ENCODE measurements at regions not wholly inside any gene's neighbourhood (a gene's known extent, or its start where the extent isn't known, plus 50 kb on each side); places are given as distances from the start of the nearest gene placed in this dataset.

- TF ChIP-seq ZNF621 (tag by site-specific recombination; IDR thresholded peaks at IDR 0.05) (no peak), ZNF701 (tag by site-specific recombination; IDR thresholded peaks at IDR 0.05) (no peak), ZNF426 (tag by site-specific recombination; IDR thresholded peaks at IDR 0.05) (no peak), ZNF629 (tag by site-specific recombination; IDR thresholded peaks at IDR 0.05) (no peak), ZNF776 (tag by site-specific recombination; IDR thresholded peaks at IDR 0.05; ENCODE audit: borderline replicate concordance) (no peak), ZNF664 (tag by site-specific recombination; IDR thresholded peaks at IDR 0.05) (no peak), ZBTB11 (tag by site-specific recombination; conservative IDR thresholded peaks at IDR 0.05; ENCODE audit: low read depth) (no peak), ZFP3 (tag by site-specific recombination; IDR thresholded peaks at IDR 0.05; ENCODE audit: low read depth) (no peak), ZNF488 (tag by site-specific recombination; IDR thresholded peaks at IDR 0.05) (no peak), TRIM28 (IDR thresholded peaks at IDR 0.05; ENCODE audit: borderline replicate concordance, low read length) (no peak), ZNF544 (tag by site-specific recombination; IDR thresholded peaks at IDR 0.05) (no peak), ZBTB26 (tag by site-specific recombination; optimal IDR thresholded peaks at IDR 0.05) (no peak), ZNF302 (tag by site-specific recombination; IDR thresholded peaks at IDR 0.05; ENCODE audit: low read depth) (no peak), PRDM2 (tag by site-specific recombination; IDR thresholded peaks at IDR 0.05; ENCODE audit: borderline replicate concordance) (no peak), ZNF354C (tag by site-specific recombination; IDR thresholded peaks at IDR 0.05; ENCODE audit: borderline replicate concordance, low read depth) (no peak), ZNF600 (tag by site-specific recombination; IDR thresholded peaks at IDR 0.05) (no peak), ZNF157 (tag by site-specific recombination; IDR thresholded peaks at IDR 0.05) (no peak), ZIC2 (tag by site-specific recombination; IDR thresholded peaks at IDR 0.05) (no peak), HOXD13 (CRISPR knock-in tag; IDR thresholded peaks at IDR 0.05; ENCODE audit: borderline replicate concordance) (no peak)
- no peaks in the 10 kb centered on the region for H3K4me1 ChIP-seq (ENCODE audit: control insufficient read depth, insufficient read depth, low read length)
- H3K4me3 ChIP-seq (ENCODE audit: low read depth, low read length), result no peak overlapping the region
- no peaks in the 10 kb centered on the region for H3K36me3 ChIP-seq (ENCODE audit: control insufficient read depth in 2 of 2, insufficient read depth in 1 of 2, low read length in 2 of 2)
- CTCF ChIA-PET, result no interaction called here
- POLR2A ChIA-PET, result no interaction called here
- no peaks in the 10 kb centered on the region for H3K9me3 ChIP-seq (ENCODE audit: control insufficient read depth, insufficient read depth, low read depth, low read length)
- H3K27ac ChIP-seq (ENCODE audit: extremely low read depth, low read depth, low read length), result no peak overlapping the region
Observed at GRCh38 chr2:180327185-180327584, 320.1 kb upstream of the CWC22 start.
